GM18517 (cell line): ENCODE measurements at regions not wholly inside any gene's neighbourhood (a gene's known extent, or its start where the extent isn't known, plus 50 kb on each side); places are given as distances from the start of the nearest gene placed in this dataset.

Experiments
- ATAC-seq: cut with Tn5 transposase; IDR thresholded peaks from one replicate; pipeline ENCODE4 v1.9.1; 2021; ENCODE audit warnings: mild to moderate bottlenecking, moderate library complexity; ENCODE audit not compliant: unreplicated experiment

GRCh38 chr5:148708854-148709253, 54.5 kb upstream of the HTR4 start:
- no peak for ATAC-seq

- no peak for ATAC-seq
Measured at GRCh38 chr5:148711961-148712360, 57.6 kb upstream of the HTR4 start.

- ATAC-seq = no peak
Measured at GRCh38 chr5:148713735-148714508, 59.6 kb upstream of the HTR4 start.

- no peak for ATAC-seq
Measured at GRCh38 chr5:148716716-148717115, 62.4 kb upstream of the HTR4 start.

GRCh38 chr5:148717668-148718067, 63.3 kb upstream of the HTR4 start:
- ATAC-seq = no peak

- no peak for ATAC-seq
Measured at GRCh38 chr5:148719605-148720004, 65.3 kb upstream of the HTR4 start.

GRCh38 chr5:148720257-148720656, 65.9 kb upstream of the HTR4 start:
- ATAC-seq = no peak

GRCh38 chr5:148723143-148723542, 68.8 kb upstream of the HTR4 start:
- no peak for ATAC-seq

GRCh38 chr5:148725675-148726074, 71.3 kb upstream of the HTR4 start:
- ATAC-seq = no peak

- ATAC-seq = no peak
Measured at GRCh38 chr5:148729182-148729581, 74.9 kb upstream of the HTR4 start.

GRCh38 chr5:148730270-148730669, 75.9 kb upstream of the HTR4 start:
- ATAC-seq = no peak

- ATAC-seq = peak; percentile 94
Measured at GRCh38 chr5:148730942-148731898, 76.9 kb upstream of the HTR4 start.

GRCh38 chr5:148732692-148733091, 78.4 kb upstream of the HTR4 start:
- ATAC-seq = no peak

GRCh38 chr5:148733601-148734438, 79.5 kb upstream of the HTR4 start:
- no peak for ATAC-seq

- no peak for ATAC-seq
Measured at GRCh38 chr5:148734518-148734917, 80.2 kb upstream of the HTR4 start.

- ATAC-seq = no peak
Measured at GRCh38 chr5:148735301-148735835, 81.0 kb upstream of the HTR4 start.

GRCh38 chr5:148739023-148739422, 84.7 kb upstream of the HTR4 start:
- ATAC-seq = no peak

GRCh38 chr5:148739524-148739923, 85.2 kb upstream of the HTR4 start:
- no peak for ATAC-seq

- ATAC-seq = no peak
Measured at GRCh38 chr5:148740079-148740858, 85.9 kb upstream of the HTR4 start.
